GM23248 (cell line): ENCODE measurements at regions not wholly inside any gene's neighbourhood (a gene's known extent, or its start where the extent isn't known, plus 50 kb on each side); places are given as distances from the start of the nearest gene placed in this dataset.

Experiments used
- DNase-seq: peaks from one replicate; pipeline ENCODE4 v3.0.0-alpha.2; 2015
- H2AFZ ChIP-seq: fragments of 200-600 bp; sonication (generic); 2 replicates; pipeline ENCODE4 v1.6.1; 2016; ENCODE audit warnings: antibody characterized with exemption
- H3F3A ChIP-seq: fragments of 200-600 bp; sonication (generic); 2 replicates; pipeline ENCODE4 v1.6.1; 2016; ENCODE audit warnings: mild to moderate bottlenecking, antibody characterized with exemption, mixed run types; ENCODE audit not compliant: insufficient read depth
- H3K27ac ChIP-seq: fragments of 200-600 bp; sonication (generic); 2 replicates; pipeline ENCODE4 v1.5.1; 2016; ENCODE audit warnings: mild to moderate bottlenecking
- H3K27me3 ChIP-seq: fragments of 200-600 bp; sonication (generic); replicated peaks from 2 replicates; pipeline ENCODE4 v1.6.1; 2016; ENCODE audit warnings: mild to moderate bottlenecking; ENCODE audit not compliant: insufficient read depth
- H3K36me3 ChIP-seq: fragments of 200-600 bp; sonication (generic); 2 replicates; pipeline ENCODE4 v1.6.1; 2016; ENCODE audit warnings: low read depth, mild to moderate bottlenecking
- H3K4me1 ChIP-seq: fragments of 200-600 bp; sonication (generic); 2 replicates; pipeline ENCODE4 v1.6.1; 2016; ENCODE audit warnings: mild to moderate bottlenecking; ENCODE audit not compliant: insufficient read depth
- H3K4me2 ChIP-seq: fragments of 200-600 bp; sonication (generic); one replicate; pipeline ENCODE4 v1.6.1; 2016; ENCODE audit warnings: mild to moderate bottlenecking; ENCODE audit not compliant: unreplicated experiment
- H3K4me3 ChIP-seq: fragments of 200-600 bp; sonication (generic); 2 replicates; pipeline ENCODE4 v1.5.1; 2016; ENCODE audit warnings: mild to moderate bottlenecking
- H3K79me2 ChIP-seq: fragments of 200-600 bp; sonication (generic); 2 replicates; pipeline ENCODE4 v1.6.1; 2016; ENCODE audit warnings: mild to moderate bottlenecking; ENCODE audit not compliant: insufficient read depth
- H3K9ac ChIP-seq: fragments of 200-600 bp; sonication (generic); 2 replicates; pipeline ENCODE4 v1.6.1; 2016; ENCODE audit warnings: mild to moderate bottlenecking
- H3K9me2 ChIP-seq: fragments of 200-600 bp; sonication (generic); 2 replicates; pipeline ENCODE4 v1.6.1; 2016; ENCODE audit warnings: mixed run types, mild to moderate bottlenecking, moderate library complexity; ENCODE audit not compliant: insufficient read depth
- H3K9me3 ChIP-seq: fragments of 200-600 bp; sonication (generic); one replicate; pipeline ENCODE4 v1.6.1; 2017; ENCODE audit warnings: low read depth
- H4K20me1 ChIP-seq: fragments of 200-600 bp; sonication (generic); 2 replicates; pipeline ENCODE4 v1.6.0; 2016; ENCODE audit not compliant: insufficient read depth
- EZH2 ChIP-seq: fragments of 200-600 bp; sonication (generic); IDR thresholded peaks from 2 replicates; pipeline ENCODE4 v1.6.1; 2018; ENCODE audit warnings: antibody characterized with exemption, mild to moderate bottlenecking; ENCODE audit not compliant: insufficient read depth, poor library complexity, severe bottlenecking
- EZH2phosphoT487 ChIP-seq: fragments of 200-600 bp; sonication (generic); IDR thresholded peaks from 2 replicates; pipeline ENCODE4 v1.6.1; 2018; ENCODE audit warnings: antibody characterized with exemption, moderate library complexity, mild to moderate bottlenecking, low read depth; ENCODE audit not compliant: insufficient read depth
- WGBS, 2 experiments: methylation state at CpG; one replicate each; pipeline ENCODE4 v1.1.6; 2015 to 2017; ENCODE audit warnings: low lambda C conversion rate in 2 of 2, low coverage in 1 of 2; ENCODE audit errors: missing lambda C conversion rate in 2 of 2; 5-methylcytosine and 5-hydroxymethylcytosine counted together
- in situ Hi-C: fragments of 300-500 bp; cut with MboI; formaldehyde crosslinking; loops from 2 replicates; pipeline ENCODE4 v1.15.0; 2020

DNA sequence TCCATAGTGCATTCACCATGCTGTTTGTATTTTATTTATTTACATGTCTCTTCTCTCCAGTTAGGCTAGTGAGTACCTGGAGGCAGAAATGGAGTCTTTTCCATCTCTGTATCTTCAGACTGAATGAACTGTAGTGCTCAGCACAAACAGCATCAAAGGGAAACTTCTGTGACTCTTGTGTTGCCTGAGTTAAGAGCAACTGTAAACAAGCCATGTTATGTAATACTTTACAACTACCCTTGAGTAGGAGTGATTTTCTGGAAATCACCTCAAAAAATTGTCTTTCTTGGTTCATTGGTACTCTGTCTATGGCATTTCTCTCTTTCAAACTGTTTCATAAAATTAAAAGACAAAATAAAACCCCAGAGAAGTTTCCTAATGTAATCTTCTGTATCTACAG, 258.3 kb downstream of the CGGBP1 start:
- H3F3A ChIP-seq: no peaks in the 10 kb centered on the region
- H3K27me3 ChIP-seq: 0 out of 2 replicates have a peak, but pooled peaks cover 4% of the 10 kb centered on the region
- 0 out of 2 replicates have a peak, but pooled peaks cover 7% of the 10 kb centered on the region for H3K4me1 ChIP-seq
- TF ChIP-seq EZH2phosphoT487 (no peak), EZH2 (no peak)
- H3K9me3 ChIP-seq: no peaks in the 10 kb centered on the region
- DNase-seq: no peak
- no peak overlapping the region for H3K9ac ChIP-seq
- no peaks in the 10 kb centered on the region for H3K9me2 ChIP-seq
- no peak overlapping the region for H3K27ac ChIP-seq
- in situ Hi-C loops: no loop called here
- H3K36me3 ChIP-seq: no peaks in the 10 kb centered on the region
- no peak overlapping the region for H3K4me2 ChIP-seq
- no peak overlapping the region for H2AFZ ChIP-seq
- H3K79me2 ChIP-seq: no peaks in the 10 kb centered on the region
- no peak overlapping the region for H3K4me3 ChIP-seq
- no peaks in the 10 kb centered on the region for H4K20me1 ChIP-seq

DNA sequence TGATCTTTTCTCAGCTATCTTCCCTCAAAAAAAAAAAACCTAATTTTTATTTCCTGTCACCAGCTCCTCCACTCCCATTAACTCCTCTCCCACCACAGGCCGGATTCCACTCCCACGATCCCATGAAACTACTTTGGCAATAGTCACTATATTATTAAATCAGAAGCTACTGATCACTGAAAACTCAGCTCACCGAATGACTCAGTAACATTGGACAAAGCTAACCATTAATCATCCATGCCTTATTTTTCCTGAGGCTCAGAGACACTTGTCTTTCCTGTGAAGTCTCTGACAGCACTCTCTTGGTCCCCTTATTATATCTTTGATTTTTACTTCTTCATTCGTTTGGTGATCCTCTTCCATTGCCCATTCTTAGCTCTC, 260.2 kb downstream of the CGGBP1 start:
- Histone ChIP-seq H3K27me3 (peaks cover 13% of the 10 kb centered on the region), H3K36me3 (no peaks in the 10 kb centered on the region), H3F3A (no peaks in the 10 kb centered on the region), H3K4me2 (no peak overlapping the region), H4K20me1 (no peaks in the 10 kb centered on the region), H3K4me3 (no peak overlapping the region), H2AFZ (no peak overlapping the region), H3K9me2 (no peaks in the 10 kb centered on the region), H3K9ac (no peak overlapping the region), H3K9me3 (no peaks in the 10 kb centered on the region), H3K79me2 (no peaks in the 10 kb centered on the region), H3K4me1 (0 out of 2 replicates have a peak, but pooled peaks cover 7% of the 10 kb centered on the region), H3K27ac (no peak overlapping the region)
- WGBS, 2 experiments: 11 to 18% methylated on average over 4 of the region's 4 CpGs
- DNase-seq: peak; percentile 35
- in situ Hi-C loops: no loop called here
- TF ChIP-seq EZH2 (no peak), EZH2phosphoT487 (no peak)

DNA sequence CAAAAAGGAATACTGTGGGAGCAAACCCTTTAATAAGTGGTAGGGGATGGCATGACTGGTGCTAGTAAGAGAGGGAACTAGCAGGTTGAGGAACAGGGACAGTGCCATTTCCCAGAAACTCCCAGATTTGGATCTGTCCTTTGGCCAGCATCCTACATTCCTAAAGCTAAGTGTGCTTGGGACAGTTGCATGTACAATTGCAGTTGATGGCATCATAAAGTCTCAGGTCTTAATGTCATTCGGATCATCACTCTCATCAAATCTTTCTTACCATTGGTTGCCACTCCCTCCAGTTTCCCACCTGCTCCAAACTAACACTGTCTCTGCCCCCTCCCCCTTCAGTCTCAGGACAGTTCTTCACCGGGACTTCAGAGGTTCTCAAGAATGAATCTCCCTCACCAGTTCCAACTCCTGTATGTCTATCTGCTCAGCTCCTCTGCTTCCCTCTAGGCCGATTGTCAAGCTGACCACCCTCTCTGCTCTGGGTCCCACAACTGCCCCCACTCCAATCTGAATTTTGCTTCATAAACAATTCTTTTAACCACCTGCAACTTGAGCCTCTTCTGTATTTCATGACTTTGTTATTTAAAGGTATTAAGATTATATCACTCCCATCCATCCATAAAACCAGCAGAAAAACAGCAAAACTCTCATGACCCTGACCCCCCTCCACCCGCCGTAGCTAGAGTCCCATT, 260.8 kb downstream of the CGGBP1 start:
- H4K20me1 ChIP-seq: no peaks in the 10 kb centered on the region
- WGBS, 2 experiments: 47% methylated on average over 5 of the region's 5 CpGs

DNA sequence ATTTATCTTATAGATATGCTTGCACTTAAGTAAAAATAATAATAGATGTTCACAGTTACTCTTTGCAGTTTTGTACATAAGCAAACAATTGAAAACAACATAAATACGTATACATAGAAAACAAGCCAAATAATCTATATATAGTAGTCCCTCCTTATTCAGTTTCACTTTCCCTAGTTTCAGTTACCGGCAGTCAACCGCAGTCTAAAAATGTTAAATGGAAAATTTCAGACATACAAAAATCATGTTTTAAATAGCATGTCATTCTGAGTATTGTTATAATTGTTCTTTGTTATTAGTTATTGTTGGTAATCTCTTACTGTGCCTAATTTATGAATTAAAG, 262.0 kb downstream of the CGGBP1 start:
- Histone ChIP-seq H3K27ac (no peak overlapping the region), H3K36me3 (no peaks in the 10 kb centered on the region), H3K4me1 (peaks cover 7% of the 10 kb centered on the region; the same call in 1 of the 2 replicates), H3K9me2 (no peaks in the 10 kb centered on the region), H3K79me2 (no peaks in the 10 kb centered on the region), H3K27me3 (peaks cover 30% of the 10 kb centered on the region), H3K9ac (no peak overlapping the region), H4K20me1 (no peaks in the 10 kb centered on the region), H3K9me3 (no peaks in the 10 kb centered on the region), H3F3A (no peaks in the 10 kb centered on the region), H3K4me3 (no peak overlapping the region), H2AFZ (no peak overlapping the region), H3K4me2 (no peak overlapping the region)
- in situ Hi-C loops: no loop called here
- DNase-seq: no peak
- 63 to 67% methylated on average over 3 of the region's 3 CpGs for WGBS, 2 experiments
- no peak for TF ChIP-seq EZH2phosphoT487

More for the DNA sequence above, 260.8 kb downstream of the CGGBP1 start:
- no peak overlapping the region for H2AFZ ChIP-seq
- no peaks in the 10 kb centered on the region for H3K36me3 ChIP-seq
- peaks cover 18% of the 10 kb centered on the region for H3K27me3 ChIP-seq
- no peak overlapping the region for H3K9ac ChIP-seq
- H3K4me1 ChIP-seq: peaks cover 7% of the 10 kb centered on the region; the same call in 1 of the 2 replicates
- no peak overlapping the region for H3K4me3 ChIP-seq
- no peaks in the 10 kb centered on the region for H3K9me3 ChIP-seq
- no peaks in the 10 kb centered on the region for H3K79me2 ChIP-seq
- H3F3A ChIP-seq: no peaks in the 10 kb centered on the region
- no peaks in the 10 kb centered on the region for H3K9me2 ChIP-seq
- DNase-seq: no peak
- TF ChIP-seq EZH2phosphoT487 (no peak), EZH2 (no peak)
- H3K27ac ChIP-seq: no peak overlapping the region
- H3K4me2 ChIP-seq: no peak overlapping the region
- in situ Hi-C loops: no loop called here
